ENCODE measurements at regions not wholly inside any gene's neighbourhood (a gene's known extent, or its start where the extent isn't known, plus 50 kb on each side); places are given as distances from the start of the nearest gene placed in this dataset.
"Not testable (repeated sequence)": the region's sequence is repeated elsewhere in the genome, so short reads cannot be mapped to it uniquely, and the experiment has no call there.

- no peak for DNase-seq
Observed at GRCh38 chr4:147173322-147173721, 227.7 kb upstream of the TTC29 start.

GRCh38 chr4:147173797-147174432, 228.3 kb upstream of the TTC29 start:
- DNase-seq = no peak

- no peak for DNase-seq
Observed at GRCh38 chr4:147174591-147174990, 228.9 kb upstream of the TTC29 start.

- no peak for DNase-seq
Observed at GRCh38 chr4:147175460-147176025, 229.9 kb upstream of the TTC29 start.

GRCh38 chr4:147182041-147182440, 236.4 kb upstream of the TTC29 start:
- no peak for DNase-seq

GRCh38 chr4:147192679-147193078, 247.0 kb upstream of the TTC29 start:
- DNase-seq = no peak

- DNase-seq = no peak
Observed at GRCh38 chr4:147194114-147194513, 248.4 kb upstream of the TTC29 start.

GRCh38 chr4:147194604-147195003, 248.9 kb upstream of the TTC29 start:
- no peak for DNase-seq

- DNase-seq = no peak
Observed at GRCh38 chr4:147195386-147195785, 249.7 kb upstream of the TTC29 start.

- DNase-seq = no peak
Observed at GRCh38 chr4:147198411-147199051, 252.9 kb upstream of the TTC29 start.

GRCh38 chr4:147201016-147201415, 255.4 kb upstream of the TTC29 start:
- DNase-seq = no peak

GRCh38 chr4:147206807-147207206, 261.1 kb upstream of the TTC29 start:
- no peak for DNase-seq

GRCh38 chr4:147207911-147208310, 262.2 kb upstream of the TTC29 start:
- no peak for DNase-seq

GRCh38 chr4:147217655-147218054, 263.2 kb upstream of the EDNRA start:
- DNase-seq = no peak

- DNase-seq = no peak
Observed at GRCh38 chr4:147219145-147219544, 261.8 kb upstream of the EDNRA start.

GRCh38 chr4:147220833-147221232, 260.1 kb upstream of the EDNRA start:
- no peak for DNase-seq

- no peak for DNase-seq
Observed at GRCh38 chr4:147222906-147223305, 258.0 kb upstream of the EDNRA start.

GRCh38 chr4:147223576-147223975, 257.3 kb upstream of the EDNRA start:
- no peak for DNase-seq

- DNase-seq = no peak
Observed at GRCh38 chr4:147236806-147237205, 244.1 kb upstream of the EDNRA start.

- no peak for DNase-seq
Observed at GRCh38 chr4:147244786-147245185, 236.1 kb upstream of the EDNRA start.

- no peak for DNase-seq
Observed at GRCh38 chr4:147246096-147246495, 234.8 kb upstream of the EDNRA start.

- not testable (repeated sequence) for DNase-seq
Observed at GRCh38 chr4:147246528-147246927, 234.4 kb upstream of the EDNRA start.

- DNase-seq = no peak
Observed at GRCh38 chr4:147247579-147247978, 233.3 kb upstream of the EDNRA start.

- DNase-seq = no peak
Observed at GRCh38 chr4:147250062-147250461, 230.8 kb upstream of the EDNRA start.

- not testable (repeated sequence) for DNase-seq
Observed at GRCh38 chr4:147255268-147255667, 225.6 kb upstream of the EDNRA start.

All from activated T-cell treated with anti-CD3 and anti-CD28 coated beads, Interleukin-2, amount 50 U/mL, for 1 hour (primary cell).